IMR-90 (cell line): ENCODE measurements at regions not wholly inside any gene's neighbourhood (a gene's known extent, or its start where the extent isn't known, plus 50 kb on each side); places are given as distances from the start of the nearest gene placed in this dataset.

ENCODE experiments used
- ATAC-seq: fragments of 200-7000 bp; cut with Tn5 transposase; 2 replicates; pipeline ENCODE4 v1.9.1; 2020; ENCODE audit warnings: low read depth, mild to moderate bottlenecking, moderate library complexity
- BruUV-seq: library from RNA; stranded (reverse); fragments of 400-500 nt; replicated peaks from 2 replicates; lab custom pipeline; 2021; lab: Mats Ljungman, UMichigan
- CTCF ChIA-PET: fragments of 300-600 bp; formaldehyde crosslinking; extraction: SDS; loops from one replicate; lab custom pipeline; 2021; ENCODE audit warnings: antibody characterized with exemption; lab: Yijun Ruan, JAX
- POLR2A ChIA-PET: fragments of 300-600 bp; sonication (Branson Sonifier 250); formaldehyde crosslinking; loops from one replicate; lab custom pipeline; 2022; ENCODE audit warnings: antibody characterized with exemption; ENCODE audit not compliant: unreplicated experiment; lab: Charles Lee
- DNase-seq: peaks from one replicate; pipeline ENCODE4 v3.0.0; 2013
- H2AFZ ChIP-seq: replicated peaks from 2 replicates; pipeline ENCODE3; 2013; ENCODE audit warnings: low read length, mild to moderate bottlenecking; ENCODE audit not compliant: poor library complexity
- H2AK5ac ChIP-seq: 2 replicates; pipeline ENCODE4 v1.6.1; 2013; ENCODE audit warnings: low read depth, low read length, inconsistent platforms
- H2AK9ac ChIP-seq: replicated peaks from 2 replicates; pipeline ENCODE3; 2013; ENCODE audit warnings: mild to moderate bottlenecking, low read depth, low read length, moderate library complexity; ENCODE audit not compliant: poor library complexity
- H2BK120ac ChIP-seq: 2 replicates; pipeline ENCODE4 v1.6.1; 2013; ENCODE audit warnings: low read depth, low read length, inconsistent platforms
- H2BK15ac ChIP-seq: 3 replicates; pipeline ENCODE4 v1.6.1; 2013; ENCODE audit warnings: low read depth, low read length, inconsistent platforms
- H2BK20ac ChIP-seq: 2 replicates; pipeline ENCODE4 v1.6.1; 2013; ENCODE audit warnings: low read depth, mild to moderate bottlenecking, inconsistent platforms, low read length, moderate library complexity
- H2BK5ac ChIP-seq: 2 replicates; pipeline ENCODE4 v1.6.1; 2013; ENCODE audit warnings: mild to moderate bottlenecking, low read depth, low read length, inconsistent platforms; ENCODE audit not compliant: poor library complexity, severe bottlenecking
- H3K14ac ChIP-seq: replicated peaks from 2 replicates; pipeline ENCODE4 v1.6.1; 2013; ENCODE audit warnings: low read depth, low read length, inconsistent platforms
- H3K18ac ChIP-seq: 2 replicates; pipeline ENCODE4 v1.6.1; 2013; ENCODE audit warnings: low read depth, low read length, control low read depth
- H3K23ac ChIP-seq: 2 replicates; pipeline ENCODE4 v1.6.1; 2013; ENCODE audit warnings: low read depth, low read length, inconsistent platforms
- H3K27ac ChIP-seq: 2 replicates; pipeline ENCODE4 v1.5.1; 2013; ENCODE audit warnings: mild to moderate bottlenecking, control low read depth, low read length; ENCODE audit not compliant: insufficient read depth
- H3K27me3 ChIP-seq: 2 replicates; pipeline ENCODE4 v1.6.1; 2013; ENCODE audit warnings: low read length; ENCODE audit not compliant: control insufficient read depth, insufficient read depth
- H3K36me3 ChIP-seq: 2 replicates; pipeline ENCODE4 v1.6.1; 2013; ENCODE audit warnings: low read length, mixed read lengths; ENCODE audit not compliant: control insufficient read depth, insufficient read depth
- H3K4ac ChIP-seq: 2 replicates; pipeline ENCODE4 v1.6.1; 2013; ENCODE audit warnings: low read depth, low read length, inconsistent platforms
- H3K4me1 ChIP-seq: 2 replicates; pipeline ENCODE4 v1.6.1; 2013; ENCODE audit warnings: low read length, mixed read lengths; ENCODE audit not compliant: control insufficient read depth, insufficient read depth
- H3K4me2 ChIP-seq: 2 replicates; pipeline ENCODE4 v1.6.1; 2013; ENCODE audit warnings: low read depth, mild to moderate bottlenecking, control low read depth, low read length, moderate library complexity
- H3K4me3 ChIP-seq: 2 replicates; pipeline ENCODE4 v1.5.1; 2013; ENCODE audit warnings: low read depth, mild to moderate bottlenecking, control low read depth, low read length, moderate library complexity; ENCODE audit not compliant: insufficient read depth
- H3K56ac ChIP-seq: 2 replicates; pipeline ENCODE4 v1.6.1; 2013; ENCODE audit warnings: low read length, inconsistent platforms; ENCODE audit not compliant: insufficient read depth; ENCODE audit errors: extremely low read depth
- H3K79me1 ChIP-seq, 2 experiments: 2 replicates each; pipeline ENCODE4 v1.6.1; 2013; ENCODE audit warnings: low read length in 2 of 2, inconsistent platforms in 1 of 2, low read depth in 1 of 2
- H3K9ac ChIP-seq: 2 replicates; pipeline ENCODE4 v1.6.1; 2013; ENCODE audit warnings: low read depth, low read length, control low read depth
- H3K9me1 ChIP-seq: 2 replicates; pipeline ENCODE4 v1.6.1; 2013; ENCODE audit warnings: low read length, inconsistent platforms; ENCODE audit not compliant: insufficient read depth
- H3K9me3 ChIP-seq: 2 replicates; pipeline ENCODE4 v1.6.1; 2013; ENCODE audit warnings: low read length; ENCODE audit not compliant: control insufficient read depth, insufficient read depth
- H4K20me1 ChIP-seq: 2 replicates; pipeline ENCODE4 v1.6.1; 2013; ENCODE audit warnings: low read length, inconsistent platforms; ENCODE audit not compliant: insufficient read depth
- H4K5ac ChIP-seq: 2 replicates; pipeline ENCODE4 v1.6.1; 2013; ENCODE audit warnings: mild to moderate bottlenecking, low read depth, low read length, control low read depth
- H4K8ac ChIP-seq, 2 experiments: 2 replicates each; pipeline ENCODE4 v1.6.1; 2013; ENCODE audit warnings: low read depth in 2 of 2, low read length in 2 of 2, control low read depth in 1 of 2, inconsistent platforms in 1 of 2
- H4K91ac ChIP-seq: 2 replicates; pipeline ENCODE4 v1.6.1; 2013; ENCODE audit warnings: low read depth, low read length, inconsistent platforms; ENCODE audit not compliant: insufficient read depth
- CEBPB ChIP-seq: IDR thresholded peaks from 2 replicates; pipeline ENCODE4 v1.6.1; 2012; ENCODE audit warnings: low read depth, low read length, improper control_type of control experiment
- FOS ChIP-seq: fragments of 150-350 bp; IDR thresholded peaks from 2 replicates; pipeline ENCODE4 v1.6.1; 2016; ENCODE audit warnings: low read depth, low read length
- NFE2L2 ChIP-seq: fragments of 150-350 bp; IDR thresholded peaks from 2 replicates; pipeline ENCODE4 v1.6.1; 2016; ENCODE audit warnings: low read depth, mild to moderate bottlenecking, low read length
- RCOR1 ChIP-seq: IDR thresholded peaks from 2 replicates; pipeline ENCODE4 v1.6.1; 2012; ENCODE audit warnings: mild to moderate bottlenecking, low read length, improper control_type of control experiment; ENCODE audit not compliant: insufficient replicate concordance
- SMC3 ChIP-seq: fragments of 150-350 bp; IDR thresholded peaks from 2 replicates; pipeline ENCODE4 v1.6.1; 2016; ENCODE audit warnings: low read depth, mild to moderate bottlenecking, antibody characterized with exemption, low read length, moderate library complexity
- WGBS, 2 experiments: methylation state at CpG; one replicate each; pipeline versions ENCODE4 v1.1.5 to v1.1.7; 2013; ENCODE audit warnings: missing lambda C conversion rate in 2 of 2; ENCODE audit not compliant: insufficient read length in 1 of 2; ENCODE audit errors: extremely low coverage in 2 of 2; 5-methylcytosine and 5-hydroxymethylcytosine counted together
- dilution Hi-C: fragments of 300-500 bp; cut with HindIII; formaldehyde crosslinking; loops from one replicate; pipeline ENCODE4 v1.14.3; 2018; ENCODE audit warnings: low sequenced_read_pairs; ENCODE audit not compliant: unreplicated experiment
- in situ Hi-C: fragments of 300-500 bp; cut with MboI; formaldehyde crosslinking; loops from 3 replicates; pipeline ENCODE4 v1.14.3; 2019; ENCODE audit warnings: low sequenced_read_pairs, inconsistent platforms, mixed read lengths
- intact Hi-C: fragments of 100-400 bp; cut with micrococcal nuclease; formaldehyde crosslinking; loops from 2 replicates; pipeline ENCODE4 v1.10.0; 2022

- POLR2A ChIA-PET = no interaction called here
Measured at GRCh38 chr17:31595076-31595475, 203.6 kb downstream of the RAB11FIP4 start.

More at GRCh38 chr17:31595076-31595475, 203.6 kb downstream of the RAB11FIP4 start:
- CTCF ChIA-PET = no interaction called here
- no peak overlapping the region for H3K56ac ChIP-seq
- peak overlapping the region; percentile 86; the same call in 1 of the 2 replicates for H3K23ac ChIP-seq
- DNase-seq = peak; percentile 66
- peak overlapping the region; percentile 4; the same call in 1 of the 2 replicates for H4K5ac ChIP-seq
- H4K91ac ChIP-seq = peak overlapping the region; percentile 96
- H3K9ac ChIP-seq = no peak overlapping the region
- H3K79me1 ChIP-seq = peaks cover 0 to 38% of the 10 kb centered on the region in 2 experiments; a peak in 2 of 4 replicates
- H2AFZ ChIP-seq = no peak overlapping the region
- H3K18ac ChIP-seq = peak overlapping the region; percentile 68; the same call in 1 of the 2 replicates
- no peaks in the 10 kb centered on the region for H3K27me3 ChIP-seq
- 80% methylated on average over 1 of the region's 2 CpGs; no CpG with 5 or more reads in 1 of the 2 experiments for WGBS, 2 experiments
- H3K36me3 ChIP-seq = no peaks in the 10 kb centered on the region; the same call in 1 of the 2 replicates
- H3K4me3 ChIP-seq = no peak overlapping the region
- peak overlapping the region; percentile 99; the same call in 2 of the 3 replicates for H2BK15ac ChIP-seq
- BruUV-seq = no TSS peak
- H2BK5ac ChIP-seq = peak overlapping the region; percentile 96
- H3K27ac ChIP-seq = peak overlapping the region; percentile 87
- peaks cover 45% of the 10 kb centered on the region for H3K9me1 ChIP-seq
- H2AK5ac ChIP-seq = peak overlapping the region; percentile 100; the same call in 1 of the 2 replicates
- peak overlapping the region; percentile 35 for H2BK20ac ChIP-seq
- dilution Hi-C loops (no loop called here), intact Hi-C loops (loop anchor here (5.0 kb wide), 1 partner anchor 148 kb away; no protein-coding TSS in a partner anchor), in situ Hi-C loops (no loop called here)
- TF ChIP-seq NFE2L2 = no peak
- 0 out of 2 replicates have a peak, but pooled peaks have one; percentile 22 for TF ChIP-seq FOS
- 0 out of 2 replicates have a peak, but pooled peaks have one; percentile 1 for TF ChIP-seq CEBPB
- no peak for TF ChIP-seq RCOR1
- TF ChIP-seq SMC3 = 0 out of 2 replicates have a peak, but pooled peaks have one; percentile 5
- H3K4ac ChIP-seq = peak overlapping the region; percentile 97; the same call in 1 of the 2 replicates
- ATAC-seq = peak; percentile 16; the same call in 1 of the 2 replicates
- H4K8ac ChIP-seq = peak overlapping the region; percentile 90 to 96
- no peak overlapping the region for H3K4me2 ChIP-seq
- H3K9me3 ChIP-seq = no peaks in the 10 kb centered on the region
- no peak overlapping the region for H2AK9ac ChIP-seq
- peak overlapping the region; percentile 34; the same call in 1 of the 2 replicates for H3K14ac ChIP-seq
- no peaks in the 10 kb centered on the region for H4K20me1 ChIP-seq
- peak overlapping the region; percentile 100 for H2BK120ac ChIP-seq
- H3K4me1 ChIP-seq = peaks cover 39% of the 10 kb centered on the region
